GM21423 (cell line): ENCODE measurements at regions not wholly inside any gene's neighbourhood (a gene's known extent, or its start where the extent isn't known, plus 50 kb on each side); places are given as distances from the start of the nearest gene placed in this dataset.
A peak's percentile ranks its signal among the peaks of the same experiment; 100 is the strongest.
"Not testable (repeated sequence)": the region's sequence is repeated elsewhere in the genome, so short reads cannot be mapped to it uniquely, and the experiment has no call there.

Experiments
- ATAC-seq: cut with Tn5 transposase; IDR thresholded peaks from one replicate; pipeline ENCODE4 v1.9.1; 2021; ENCODE audit warnings: mild to moderate bottlenecking, moderate library complexity; ENCODE audit not compliant: unreplicated experiment

- ATAC-seq: no peak
These were observed 796.8 kb downstream of the XPNPEP1 start for GRCh38 chr10:109126541-109126940.

GRCh38 chr10:109126016-109126415 is 797.3 kb downstream of the XPNPEP1 start:
- ATAC-seq: no peak

GRCh38 chr10:109115179-109115578 is 808.1 kb downstream of the XPNPEP1 start:
- no peak for ATAC-seq

- ATAC-seq: no peak
These were observed 808.7 kb downstream of the XPNPEP1 start for GRCh38 chr10:109114579-109114978.

- ATAC-seq: no peak
These were observed 816.7 kb downstream of the XPNPEP1 start for GRCh38 chr10:109106604-109107003.

- ATAC-seq: no peak
These were observed 817.6 kb downstream of the XPNPEP1 start for GRCh38 chr10:109105725-109106124.

- ATAC-seq: no peak
These were observed 818.5 kb downstream of the XPNPEP1 start for GRCh38 chr10:109104806-109105205.

- no peak for ATAC-seq
These were observed 820.0 kb downstream of the XPNPEP1 start for GRCh38 chr10:109103278-109103677.

GRCh38 chr10:109089779-109090178 is 833.5 kb downstream of the XPNPEP1 start:
- ATAC-seq: no peak

- no peak for ATAC-seq
These were observed 851.8 kb downstream of the XPNPEP1 start for GRCh38 chr10:109071539-109071938.

GRCh38 chr10:109070492-109070891 is 852.8 kb downstream of the XPNPEP1 start:
- no peak for ATAC-seq

GRCh38 chr10:109067031-109067430 is 856.3 kb downstream of the XPNPEP1 start:
- no peak for ATAC-seq

GRCh38 chr10:109065821-109066220 is 857.5 kb downstream of the XPNPEP1 start:
- no peak for ATAC-seq

GRCh38 chr10:109062371-109062770 is 860.9 kb downstream of the XPNPEP1 start:
- ATAC-seq: peak; percentile 58

- ATAC-seq: no peak
These were observed 868.1 kb downstream of the XPNPEP1 start for GRCh38 chr10:109055243-109055642.

GRCh38 chr10:109047856-109048255 is 875.5 kb downstream of the XPNPEP1 start:
- ATAC-seq: no peak

- not testable (repeated sequence) for ATAC-seq
These were observed 876.9 kb downstream of the XPNPEP1 start for GRCh38 chr10:109046427-109046826.

- no peak for ATAC-seq
These were observed 882.7 kb downstream of the XPNPEP1 start for GRCh38 chr10:109040622-109041021.

GRCh38 chr10:109037978-109038377 is 885.3 kb downstream of the XPNPEP1 start:
- ATAC-seq: no peak

- ATAC-seq: no peak
These were observed 892.6 kb downstream of the XPNPEP1 start for GRCh38 chr10:109030581-109031210.

GRCh38 chr10:109029870-109030269 is 893.4 kb downstream of the XPNPEP1 start:
- no peak for ATAC-seq

GRCh38 chr10:109027534-109028185 is 895.7 kb downstream of the XPNPEP1 start:
- ATAC-seq: no peak

GRCh38 chr10:109025172-109025571 is 898.1 kb downstream of the XPNPEP1 start:
- ATAC-seq: no peak
